ENCODE measurements at regions not wholly inside any gene's neighbourhood (a gene's known extent, or its start where the extent isn't known, plus 50 kb on each side); places are given as distances from the start of the nearest gene placed in this dataset.

DNA sequence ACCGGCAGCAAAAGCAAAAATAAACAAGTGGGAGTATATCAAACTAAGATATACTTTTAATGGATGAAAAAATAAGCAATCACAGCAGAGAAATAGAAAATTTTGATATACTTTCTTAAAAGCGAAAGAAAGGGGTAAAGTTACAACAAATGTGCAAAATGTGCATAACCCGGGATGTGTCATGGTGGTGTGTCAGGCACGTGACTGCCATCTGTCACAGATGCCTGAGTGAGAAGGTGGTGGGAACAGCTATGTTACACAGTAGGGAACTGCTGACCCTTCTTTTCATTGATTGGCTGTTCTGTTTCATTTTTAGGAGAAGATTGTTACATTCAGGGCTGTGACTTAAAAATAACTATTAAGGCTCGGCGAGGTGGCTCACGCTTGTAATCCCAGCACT is 168.1 kb upstream of the PELI2 start:
- Mint-ChIP-seq H3K27ac (no peak overlapping the region), H3K27me3 (no peaks in the 10 kb centered on the region), H3K36me3 (ENCODE audit: insufficient read depth) (no peaks in the 10 kb centered on the region), H3K9me3 (ENCODE audit: low read depth) (no peaks in the 10 kb centered on the region), H3K4me1 (ENCODE audit: low read depth) (no peaks in the 10 kb centered on the region), H3K4me3 (ENCODE audit: low read depth) (no peak overlapping the region)
- DNase-seq (ENCODE audit: low spot score, unreplicated experiment): no peak
- TF ChIP-seq, protein P1, sequence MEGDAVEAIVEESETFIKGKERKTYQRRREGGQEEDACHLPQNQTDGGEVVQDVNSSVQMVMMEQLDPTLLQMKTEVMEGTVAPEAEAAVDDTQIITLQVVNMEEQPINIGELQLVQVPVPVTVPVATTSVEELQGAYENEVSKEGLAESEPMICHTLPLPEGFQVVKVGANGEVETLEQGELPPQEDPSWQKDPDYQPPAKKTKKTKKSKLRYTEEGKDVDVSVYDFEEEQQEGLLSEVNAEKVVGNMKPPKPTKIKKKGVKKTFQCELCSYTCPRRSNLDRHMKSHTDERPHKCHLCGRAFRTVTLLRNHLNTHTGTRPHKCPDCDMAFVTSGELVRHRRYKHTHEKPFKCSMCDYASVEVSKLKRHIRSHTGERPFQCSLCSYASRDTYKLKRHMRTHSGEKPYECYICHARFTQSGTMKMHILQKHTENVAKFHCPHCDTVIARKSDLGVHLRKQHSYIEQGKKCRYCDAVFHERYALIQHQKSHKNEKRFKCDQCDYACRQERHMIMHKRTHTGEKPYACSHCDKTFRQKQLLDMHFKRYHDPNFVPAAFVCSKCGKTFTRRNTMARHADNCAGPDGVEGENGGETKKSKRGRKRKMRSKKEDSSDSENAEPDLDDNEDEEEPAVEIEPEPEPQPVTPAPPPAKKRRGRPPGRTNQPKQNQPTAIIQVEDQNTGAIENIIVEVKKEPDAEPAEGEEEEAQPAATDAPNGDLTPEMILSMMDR (IDR thresholded peaks at IDR 0.05; ENCODE audit: unreplicated experiment): no peak

DNA sequence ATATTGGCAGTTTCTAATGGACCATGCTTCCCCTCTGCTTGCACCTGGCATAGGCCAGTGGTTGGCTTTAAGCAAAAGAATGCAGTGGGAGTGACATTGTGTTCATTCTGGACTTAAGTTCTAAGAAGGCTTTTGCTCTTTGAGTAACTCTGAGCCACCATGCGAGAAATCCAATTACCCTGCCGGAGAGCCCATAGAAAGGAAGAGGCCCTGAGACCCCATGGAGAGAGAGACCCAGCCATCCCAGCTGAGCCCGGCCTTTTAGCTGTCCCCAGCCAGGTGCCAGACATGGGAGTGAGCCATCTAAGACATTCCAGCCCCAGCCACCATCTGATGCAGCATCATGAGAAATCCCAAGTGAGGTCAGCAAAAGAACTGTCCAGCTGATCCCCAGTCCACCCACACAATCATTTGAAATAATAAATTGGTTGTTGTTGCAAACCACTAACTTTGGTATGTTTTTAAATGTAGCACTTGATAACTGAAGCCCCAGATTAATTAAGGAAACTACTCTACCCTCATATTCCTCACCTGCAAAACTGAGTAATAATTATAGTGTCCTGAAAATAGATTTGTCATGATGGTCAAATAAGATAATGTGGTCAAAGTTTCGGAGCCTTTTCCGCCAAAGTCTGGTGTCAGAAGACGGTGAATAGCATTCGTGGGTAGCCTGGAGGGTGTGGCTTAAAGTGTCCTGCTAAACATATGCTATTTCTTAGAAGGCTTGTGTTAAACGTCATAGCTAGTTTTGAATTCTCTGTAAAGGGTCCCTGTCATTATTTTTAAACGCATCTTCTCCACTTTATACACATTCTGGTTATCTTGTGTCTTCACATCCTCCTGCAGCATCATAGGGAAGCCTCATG is 166.6 kb upstream of the PELI2 start:
- no peaks in the 10 kb centered on the region for H3K36me3 Mint-ChIP-seq (ENCODE audit: insufficient read depth)
- no peaks in the 10 kb centered on the region for H3K9me3 Mint-ChIP-seq (ENCODE audit: low read depth)
- no peaks in the 10 kb centered on the region for H3K27me3 Mint-ChIP-seq
- H3K4me3 Mint-ChIP-seq (ENCODE audit: low read depth): no peak overlapping the region
- TF ChIP-seq, protein P1 (IDR thresholded peaks at IDR 0.05; ENCODE audit: unreplicated experiment): no peak
- H3K27ac Mint-ChIP-seq: no peak overlapping the region
- no peak for DNase-seq (ENCODE audit: low spot score, unreplicated experiment)
- no peaks in the 10 kb centered on the region for H3K4me1 Mint-ChIP-seq (ENCODE audit: low read depth)

DNA sequence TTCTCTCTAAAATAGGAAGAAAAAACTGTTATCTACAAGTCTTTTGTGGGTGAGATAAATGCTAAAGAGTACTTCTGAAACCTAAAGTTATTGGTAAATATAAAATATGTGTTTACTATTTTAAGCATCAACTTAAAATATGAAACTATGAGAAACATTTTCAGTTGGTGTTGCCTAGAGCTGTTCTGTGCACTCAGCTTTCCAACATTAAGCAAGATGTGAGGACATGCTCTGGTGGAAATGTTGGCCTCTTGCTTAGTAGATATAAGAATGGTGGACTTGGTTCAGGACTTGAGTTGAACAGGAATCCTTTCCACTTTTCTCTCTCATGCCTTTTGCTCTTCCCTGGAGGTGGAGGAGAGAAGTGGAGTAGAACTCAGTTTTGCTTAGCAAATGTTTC is 164.1 kb upstream of the PELI2 start:
- Mint-ChIP-seq H3K36me3 (ENCODE audit: insufficient read depth) (no peaks in the 10 kb centered on the region), H3K4me3 (ENCODE audit: low read depth) (no peak overlapping the region), H3K27me3 (no peaks in the 10 kb centered on the region), H3K9me3 (ENCODE audit: low read depth) (no peaks in the 10 kb centered on the region), H3K4me1 (ENCODE audit: low read depth) (peaks cover 14% of the 10 kb centered on the region), H3K27ac (no peak overlapping the region)
- TF ChIP-seq, protein P1 (IDR thresholded peaks at IDR 0.05; ENCODE audit: unreplicated experiment): no peak
- DNase-seq (ENCODE audit: low spot score, unreplicated experiment): no peak

DNA sequence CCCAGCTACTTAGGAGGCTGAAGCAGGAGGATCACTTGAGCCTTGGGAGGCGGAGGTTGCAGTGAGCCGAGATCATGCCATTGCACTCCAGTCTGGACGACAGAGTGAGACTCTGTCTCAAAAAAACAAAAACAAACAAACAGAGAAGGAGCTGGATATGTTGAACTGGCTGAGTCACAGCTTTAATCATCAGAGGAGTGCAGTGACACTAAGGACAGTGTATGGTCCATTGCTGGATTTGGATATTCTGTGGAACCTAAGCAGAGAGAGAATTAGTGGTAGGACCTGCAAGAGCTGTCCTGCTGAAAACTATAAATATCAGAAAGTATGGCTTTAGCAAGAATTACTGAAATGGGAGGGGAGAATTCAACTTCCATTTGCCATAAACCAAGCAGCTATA is 163.0 kb upstream of the PELI2 start:
- no peaks in the 10 kb centered on the region for H3K9me3 Mint-ChIP-seq (ENCODE audit: low read depth)
- peaks cover 14% of the 10 kb centered on the region for H3K4me1 Mint-ChIP-seq (ENCODE audit: low read depth)
- H3K27me3 Mint-ChIP-seq: no peaks in the 10 kb centered on the region
- no peak overlapping the region for H3K4me3 Mint-ChIP-seq (ENCODE audit: low read depth)
- TF ChIP-seq, protein P1 (IDR thresholded peaks at IDR 0.05; ENCODE audit: unreplicated experiment): no peak
- H3K27ac Mint-ChIP-seq: no peak overlapping the region
- DNase-seq (ENCODE audit: low spot score, unreplicated experiment): no peak
- H3K36me3 Mint-ChIP-seq (ENCODE audit: insufficient read depth): no peaks in the 10 kb centered on the region

DNA sequence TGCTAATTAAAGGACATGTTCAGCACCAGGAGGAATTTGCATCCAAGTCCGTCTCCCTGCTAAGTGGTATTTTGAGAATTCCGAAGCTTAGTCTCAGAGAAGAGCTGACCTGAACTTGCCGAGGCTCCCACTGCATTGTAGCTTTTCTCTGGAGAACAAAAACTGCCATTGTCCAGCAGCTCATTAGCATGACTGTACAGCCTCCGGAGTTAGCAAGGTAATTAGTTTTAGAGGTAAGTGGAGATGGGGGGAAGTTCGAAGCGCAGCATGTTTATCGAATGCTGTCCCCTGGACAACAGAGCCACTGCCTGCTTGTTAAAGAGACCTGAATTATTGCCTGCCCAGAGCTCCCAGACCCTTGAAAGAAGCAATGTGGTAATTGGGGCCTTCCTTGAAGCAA is 160.3 kb upstream of the PELI2 start:
- Mint-ChIP-seq H3K4me3 (ENCODE audit: low read depth) (no peak overlapping the region), H3K4me1 (ENCODE audit: low read depth) (peaks cover 14% of the 10 kb centered on the region), H3K9me3 (ENCODE audit: low read depth) (no peaks in the 10 kb centered on the region), H3K27me3 (no peaks in the 10 kb centered on the region), H3K36me3 (ENCODE audit: insufficient read depth) (no peaks in the 10 kb centered on the region), H3K27ac (peak overlapping the region; percentile 72)
- DNase-seq (ENCODE audit: low spot score, unreplicated experiment): no peak
- TF ChIP-seq, protein P1 (IDR thresholded peaks at IDR 0.05; ENCODE audit: unreplicated experiment): no peak

Measured in progenitor cell of endocrine pancreas (in vitro differentiated cells).